Heart right ventricle (tissue), 16 donors: ENCODE measurements at regions not wholly inside any gene's neighbourhood (a gene's known extent, or its start where the extent isn't known, plus 50 kb on each side); places are given as distances from the start of the nearest gene placed in this dataset.

Experiments used
- ATAC-seq, 8 donors: fragments of 200-7000 bp; cut with Tn5 transposase; one replicate each; pipeline ENCODE4 v1.9.1; 2020; ENCODE audit warnings: mild to moderate bottlenecking in 8 of 8, moderate library complexity in 8 of 8, moderate number of reproducible peaks in 1 of 8
- DNase-seq, 2 donors: peaks; one replicate each; pipeline ENCODE4 v3.0.0-alpha.2; 2020
- H3K27ac ChIP-seq, 10 donors: fragments of 200-600 bp; sonication (generic) in 2 of 10; one replicate each; pipeline versions ENCODE4 v1.5.0 to v1.8.0; 2020 to 2022; ENCODE audit warnings: mild to moderate bottlenecking in 3 of 10
- H3K27me3 ChIP-seq, 7 donors: fragments of 200-600 bp; one replicate each; pipeline ENCODE4 v1.8.0; 2021 to 2022; ENCODE audit warnings: mild to moderate bottlenecking in 2 of 7
- H3K36me3 ChIP-seq, 9 donors: fragments of 200-600 bp; sonication (generic) in 1 of 9; one replicate each; pipeline versions ENCODE4 v1.5.0 to v1.8.0; 2020 to 2022; ENCODE audit warnings: mild to moderate bottlenecking in 2 of 9
- H3K4me1 ChIP-seq, 9 donors: fragments of 200-600 bp; sonication (generic) in 1 of 9; one replicate each; pipeline versions ENCODE4 v1.5.0 to v1.8.0; 2020 to 2022; ENCODE audit warnings: mild to moderate bottlenecking in 4 of 9
- H3K4me3 ChIP-seq, 10 donors: fragments of 200-600 bp; sonication (generic) in 2 of 10; one replicate each; pipeline versions ENCODE4 v1.5.0 to v1.8.0; 2020 to 2022; ENCODE audit warnings: mild to moderate bottlenecking in 7 of 10, moderate library complexity in 2 of 10
- H3K9me3 ChIP-seq, 11 donors: fragments of 200-600 bp in 10 of 11; sonication (generic) in 2 of 11; one replicate each; pipeline versions ENCODE4 v1.5.0 to v1.8.0; 2013 to 2022; ENCODE audit warnings: mild to moderate bottlenecking in 2 of 11, control low read depth in 1 of 11, moderate library complexity in 1 of 11
- WGBS, 2 donors: extraction: QIAGEN DNeasy Blood & Tissue Kit; methylation state at CpG; one replicate each; pipeline ENCODE4 v1.1.7; 2013; ENCODE audit warnings: inconsistent platforms in 1 of 2; 5-methylcytosine and 5-hydroxymethylcytosine counted together
- intact Hi-C, 10 donors: fragments of 100-400 bp; cut with DNase I; formaldehyde crosslinking; loops; one replicate each; pipeline versions ENCODE4 v1.11.1 to v1.14.2; 2022
- TF ChIP-seq, protein P1 (sequence below), 9 donors: fragments of 200-600 bp; sonication (generic) in 2 of 9; IDR thresholded peaks; one replicate each; pipeline versions ENCODE4 v1.5.0 to v1.8.0; 2021 to 2022; ENCODE audit warnings: antibody characterized with exemption in 9 of 9, mild to moderate bottlenecking in 5 of 9, moderate library complexity in 1 of 9
- donor health status: Arrhythmogenic right ventricular cardiomyopathy.
- donor health status: ischemic (EF 13 %, LVEDD 7.1; RV severe dilation, severe dysfunction).
- donor health status: healthy with polysubstance abuse.
- donor health status: DM: no; HTN: yes; CAD: no.
- donor health status: DM: no; HTN: no; CAD: no.
- donor health status: ischemic (EF 25% LVEDD 6.9; RV normal size, moderate dysfunction).
- donor health status: ischemic (EF 25% LVEDD 5.7; RV mildly dilated, moderate dysfunction).
- donor health status: healthy.
- donor health status: DM: yes; HTN: yes; CAD: no.
- donor health status: Ischemic cardiomyopathy.
- donor health status: ischemic (EF 35%, LVEDD 5.7; RV mildly dilated, moderate dysfunction).
- donor health status: nonischemic (EF 11% LVEDD 7.7; RV severe dilation, severe dysfunction).
- donor health status: DM: yes; HTN: yes; CAD: no.
- donor health status: PGD.
- donor health status: ischemic (EF 29% LVEDD 5.4; RV normal size, mild dysfunction).
- donor health status: nonischemic (EF 23%, LVEDD 6.1; RV moderate dilation, normal function).

DNA sequence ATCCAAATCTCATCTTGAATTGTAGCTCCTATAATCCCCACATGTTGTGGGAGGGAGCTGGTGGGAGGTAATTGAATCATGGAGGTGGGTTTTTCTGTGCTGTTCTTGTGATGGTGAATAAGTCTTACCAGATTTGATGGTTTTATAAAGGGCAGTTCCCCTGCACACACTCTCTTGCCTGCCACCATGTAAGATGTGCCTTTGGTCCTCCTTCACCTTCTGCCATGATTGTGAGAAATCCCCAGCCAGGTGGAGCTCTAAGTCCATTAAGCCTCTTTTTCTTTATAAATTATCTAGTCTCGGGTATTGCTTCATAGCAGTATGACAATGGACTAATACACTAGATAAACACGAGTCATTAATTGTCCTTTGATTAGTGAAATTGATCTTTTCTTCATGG is 214.5 kb upstream of the CFAP20DC start:
- ATAC-seq (no peak), DNase-seq (no peak)
- Histone ChIP-seq H3K27ac (no peak overlapping the region), H3K9me3 (no peaks in the 10 kb centered on the region), H3K27me3 (no peaks in the 10 kb centered on the region), H3K4me1 (peaks cover 0 to 13% (median 0%) of the 10 kb centered on the region in 9 donors), H3K36me3 (no peaks in the 10 kb centered on the region), H3K4me3 (no peak overlapping the region)
- 83 to 89% methylated on average over 2 of the region's 2 CpGs for WGBS, 2 donors
- intact Hi-C loops = no loop called here
- TF ChIP-seq, protein P1, sequence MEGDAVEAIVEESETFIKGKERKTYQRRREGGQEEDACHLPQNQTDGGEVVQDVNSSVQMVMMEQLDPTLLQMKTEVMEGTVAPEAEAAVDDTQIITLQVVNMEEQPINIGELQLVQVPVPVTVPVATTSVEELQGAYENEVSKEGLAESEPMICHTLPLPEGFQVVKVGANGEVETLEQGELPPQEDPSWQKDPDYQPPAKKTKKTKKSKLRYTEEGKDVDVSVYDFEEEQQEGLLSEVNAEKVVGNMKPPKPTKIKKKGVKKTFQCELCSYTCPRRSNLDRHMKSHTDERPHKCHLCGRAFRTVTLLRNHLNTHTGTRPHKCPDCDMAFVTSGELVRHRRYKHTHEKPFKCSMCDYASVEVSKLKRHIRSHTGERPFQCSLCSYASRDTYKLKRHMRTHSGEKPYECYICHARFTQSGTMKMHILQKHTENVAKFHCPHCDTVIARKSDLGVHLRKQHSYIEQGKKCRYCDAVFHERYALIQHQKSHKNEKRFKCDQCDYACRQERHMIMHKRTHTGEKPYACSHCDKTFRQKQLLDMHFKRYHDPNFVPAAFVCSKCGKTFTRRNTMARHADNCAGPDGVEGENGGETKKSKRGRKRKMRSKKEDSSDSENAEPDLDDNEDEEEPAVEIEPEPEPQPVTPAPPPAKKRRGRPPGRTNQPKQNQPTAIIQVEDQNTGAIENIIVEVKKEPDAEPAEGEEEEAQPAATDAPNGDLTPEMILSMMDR (IDR thresholded peaks at IDR 0.05) = no peak

- intact Hi-C loops = no loop called here
- ATAC-seq (no peak), DNase-seq (no peak)
- Histone ChIP-seq H3K36me3 (no peaks in the 10 kb centered on the region), H3K27ac (no peak overlapping the region), H3K27me3 (no peaks in the 10 kb centered on the region), H3K9me3 (no peaks in the 10 kb centered on the region), H3K4me1 (peaks cover 0 to 13% (median 0%) of the 10 kb centered on the region in 9 donors), H3K4me3 (no peak overlapping the region)
- TF ChIP-seq, protein P1 (IDR thresholded peaks at IDR 0.05) = no peak
- 44 to 57% methylated on average over 3 of the region's 3 CpGs for WGBS, 2 donors
Measured at GRCh38 chr3:59263152-59263551, 213.3 kb upstream of the CFAP20DC start.

- intact Hi-C loops = no loop called here
- Histone ChIP-seq H3K9me3 (no peaks in the 10 kb centered on the region), H3K27me3 (no peaks in the 10 kb centered on the region), H3K4me3 (no peak overlapping the region), H3K36me3 (no peaks in the 10 kb centered on the region), H3K27ac (no peak overlapping the region), H3K4me1 (peaks cover 0 to 13% (median 0%) of the 10 kb centered on the region in 9 donors)
- 83 to 96% methylated on average over 2 of the region's 2 CpGs for WGBS, 2 donors
- no peak for DNase-seq
- TF ChIP-seq, protein P1 (IDR thresholded peaks at IDR 0.05) = no peak
- no peak for ATAC-seq
Measured at GRCh38 chr3:59262076-59262498, 212.3 kb upstream of the CFAP20DC start.

DNA sequence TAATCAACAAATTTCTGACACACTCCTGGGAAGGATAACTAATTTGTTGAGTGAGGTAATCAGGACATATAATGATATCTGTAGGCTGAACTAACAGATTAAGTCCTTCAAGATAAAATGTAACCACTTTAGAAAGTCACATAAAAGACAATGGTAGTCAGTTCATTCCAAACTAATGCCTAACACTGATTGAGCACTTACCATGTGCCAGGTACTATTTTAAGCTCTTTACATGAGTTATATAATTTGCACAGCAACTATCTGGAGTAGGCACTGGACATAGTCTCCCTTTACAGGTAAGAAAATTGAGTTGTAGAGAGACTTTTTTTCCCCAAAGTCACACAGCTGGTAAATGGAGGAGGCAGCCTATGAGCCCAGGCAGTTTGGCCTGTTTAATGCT is 211.2 kb upstream of the CFAP20DC start:
- no peak overlapping the region for H3K4me3 ChIP-seq
- intact Hi-C loops = no loop called here
- peak in 3 of 8 donors; percentile 39 to 88 (median 73) for ATAC-seq
- H3K4me1 ChIP-seq = peaks cover 0 to 13% (median 0%) of the 10 kb centered on the region in 9 donors
- no peaks in the 10 kb centered on the region for H3K27me3 ChIP-seq
- H3K9me3 ChIP-seq = no peaks in the 10 kb centered on the region
- no peak overlapping the region for H3K27ac ChIP-seq
- no peaks in the 10 kb centered on the region for H3K36me3 ChIP-seq
- TF ChIP-seq, protein P1 (IDR thresholded peaks at IDR 0.05) = no peak
- DNase-seq = no peak
